ENCODE measurements at regions not wholly inside any gene's neighbourhood (a gene's known extent, or its start where the extent isn't known, plus 50 kb on each side); places are given as distances from the start of the nearest gene placed in this dataset.

- TF ChIP-seq CTCF (IDR thresholded peaks at IDR 0.05; ENCODE audit: control extremely low read depth in 1 of 3, insufficient read depth in 1 of 3, low read depth in 1 of 3, low read length in 3 of 3) (no peak), ZNF274 (IDR thresholded peaks at IDR 0.05; ENCODE audit: borderline replicate concordance, extremely low read depth, low read length) (no peak), TAF1 (IDR thresholded peaks at IDR 0.05; ENCODE audit: low read depth, low read length) (no peak), EP300 (IDR thresholded peaks at IDR 0.05; ENCODE audit: borderline replicate concordance in 1 of 2, low read depth in 2 of 2, low read length in 2 of 2) (no peak), NRF1 (IDR thresholded peaks at IDR 0.05; ENCODE audit: low read depth, low read length) (no peak), POLR2AphosphoS5 (IDR thresholded peaks at IDR 0.05; ENCODE audit: low read depth, low read length) (no peak), SIN3A (conservative IDR thresholded peaks at IDR 0.05 in 1 of 2, IDR thresholded peaks at IDR 0.05 in 1 of 2; ENCODE audit: low read depth in 1 of 2, low read length in 2 of 2) (no peak), USF2 (IDR thresholded peaks at IDR 0.05; ENCODE audit: low read length) (no peak), JUND (IDR thresholded peaks at IDR 0.05; ENCODE audit: low read length) (no peak)
These were observed 174.2 kb downstream of the SEC14L1 start for GRCh38 chr17:77315010-77315409.
